ENCODE measurements at regions not wholly inside any gene's neighbourhood (a gene's known extent, or its start where the extent isn't known, plus 50 kb on each side); places are given as distances from the start of the nearest gene placed in this dataset.
"Not testable (repeated sequence)": the region's sequence is repeated elsewhere in the genome, so short reads cannot be mapped to it uniquely, and the experiment has no call there.

GRCh38 chr12:9469463-9469862 lies 138.3 kb downstream of the KLRB1 start:
- POLR2A ChIA-PET (ENCODE audit: unreplicated experiment) = not testable (repeated sequence)
- in situ Hi-C loops (cut with MboI; ENCODE audit: low sequenced_read_pairs) = loop anchor here (25.0 kb wide), 1 partner anchor 132 kb away; no protein-coding TSS in a partner anchor

More at GRCh38 chr12:9469463-9469862, 138.3 kb downstream of the KLRB1 start:
- H3K23ac ChIP-seq (ENCODE audit: low read depth, low read length); H3K4ac ChIP-seq (ENCODE audit: low read depth, low read length); H2AFZ ChIP-seq (replicated peaks; ENCODE audit: low read length, poor library complexity); H3K27me3 ChIP-seq (ENCODE audit: control insufficient read depth, insufficient read depth, low read length); H3K79me1 ChIP-seq (ENCODE audit: low read depth in 1 of 2, low read length in 2 of 2); H2BK120ac ChIP-seq (ENCODE audit: low read depth, low read length); CTCF ChIA-PET; H3K4me3 ChIP-seq (ENCODE audit: insufficient read depth, low read depth, low read length); H4K91ac ChIP-seq (ENCODE audit: insufficient read depth, low read depth, low read length); H3K36me3 ChIP-seq (ENCODE audit: control insufficient read depth, insufficient read depth, low read length); H4K8ac ChIP-seq (ENCODE audit: low read depth in 2 of 2, low read length in 2 of 2); H4K20me1 ChIP-seq (ENCODE audit: insufficient read depth, low read length); H3K18ac ChIP-seq (ENCODE audit: low read depth, low read length); H3K27ac ChIP-seq (ENCODE audit: insufficient read depth, low read length); BruUV-seq (replicated peaks); intact Hi-C loops (cut with micrococcal nuclease); H2BK5ac ChIP-seq (ENCODE audit: low read depth, low read length, poor library complexity, severe bottlenecking); H3K4me1 ChIP-seq (ENCODE audit: control insufficient read depth, insufficient read depth, low read length); H3K9ac ChIP-seq (ENCODE audit: low read depth, low read length); H3K56ac ChIP-seq (ENCODE audit: extremely low read depth, insufficient read depth, low read length); H3K9me1 ChIP-seq (ENCODE audit: insufficient read depth, low read length); dilution Hi-C loops (cut with HindIII; ENCODE audit: low sequenced_read_pairs, unreplicated experiment); H4K5ac ChIP-seq (ENCODE audit: low read depth, low read length); H3K4me2 ChIP-seq (ENCODE audit: low read depth, low read length); H2BK15ac ChIP-seq (ENCODE audit: low read depth, low read length); H3K9me3 ChIP-seq (ENCODE audit: control insufficient read depth, insufficient read depth, low read length); H2AK9ac ChIP-seq (replicated peaks; ENCODE audit: low read depth, low read length, poor library complexity); H3K14ac ChIP-seq (replicated peaks; ENCODE audit: low read depth, low read length); DNase-seq; H2BK20ac ChIP-seq (ENCODE audit: low read depth, low read length); H2AK5ac ChIP-seq (ENCODE audit: low read depth, low read length): not testable (repeated sequence)
- peak; percentile 70 for ATAC-seq (ENCODE audit: low read depth)
- WGBS, 2 experiments (ENCODE audit: extremely low coverage in 2 of 2, insufficient read length in 1 of 2) = no CpG with 5 or more reads among the region's 2 CpGs
